HG02943 (cell line): ENCODE measurements at regions not wholly inside any gene's neighbourhood (a gene's known extent, or its start where the extent isn't known, plus 50 kb on each side); places are given as distances from the start of the nearest gene placed in this dataset.

ENCODE experiments used
- ATAC-seq: cut with Tn5 transposase; IDR thresholded peaks from one replicate; pipeline ENCODE4 v1.9.1; 2021; ENCODE audit warnings: mild to moderate bottlenecking, low read depth, moderate library complexity; ENCODE audit not compliant: unreplicated experiment

GRCh38 chr5:2201421-2201820 lies 318.7 kb upstream of the IRX4 start:
- no peak for ATAC-seq

GRCh38 chr5:2201011-2201410 lies 318.3 kb upstream of the IRX4 start:
- ATAC-seq = no peak

- ATAC-seq = no peak
These were observed 317.7 kb upstream of the IRX4 start for GRCh38 chr5:2200261-2200950.

GRCh38 chr5:2199697-2200096 lies 317.0 kb upstream of the IRX4 start:
- ATAC-seq = no peak

GRCh38 chr5:2196989-2197619 lies 314.4 kb upstream of the IRX4 start:
- no peak for ATAC-seq

- ATAC-seq = no peak
These were observed 313.7 kb upstream of the IRX4 start for GRCh38 chr5:2196416-2196815.

GRCh38 chr5:2194949-2195348 lies 312.2 kb upstream of the IRX4 start:
- ATAC-seq = no peak

GRCh38 chr5:2194236-2194555 lies 311.5 kb upstream of the IRX4 start:
- no peak for ATAC-seq

GRCh38 chr5:2193542-2194235 lies 311.0 kb upstream of the IRX4 start:
- ATAC-seq = no peak

- ATAC-seq = no peak
These were observed 310.4 kb upstream of the IRX4 start for GRCh38 chr5:2193142-2193541.

- ATAC-seq = no peak
These were observed 309.8 kb upstream of the IRX4 start for GRCh38 chr5:2192496-2192895.

- no peak for ATAC-seq
These were observed 309.2 kb upstream of the IRX4 start for GRCh38 chr5:2191972-2192371.

GRCh38 chr5:2190549-2190948 lies 307.8 kb upstream of the IRX4 start:
- no peak for ATAC-seq

- no peak for ATAC-seq
These were observed 305.9 kb upstream of the IRX4 start for GRCh38 chr5:2188661-2189060.

- no peak for ATAC-seq
These were observed 305.4 kb upstream of the IRX4 start for GRCh38 chr5:2188137-2188536.

- no peak for ATAC-seq
These were observed 305.0 kb upstream of the IRX4 start for GRCh38 chr5:2187687-2188086.

- no peak for ATAC-seq
These were observed 304.4 kb upstream of the IRX4 start for GRCh38 chr5:2187156-2187555.

GRCh38 chr5:2186472-2187015 lies 303.8 kb upstream of the IRX4 start:
- ATAC-seq = no peak

- no peak for ATAC-seq
These were observed 303.1 kb upstream of the IRX4 start for GRCh38 chr5:2185646-2186471.

- no peak for ATAC-seq
These were observed 302.1 kb upstream of the IRX4 start for GRCh38 chr5:2184563-2185540.
